ENCODE measurements at regions not wholly inside any gene's neighbourhood (a gene's known extent, or its start where the extent isn't known, plus 50 kb on each side); places are given as distances from the start of the nearest gene placed in this dataset.

DNA sequence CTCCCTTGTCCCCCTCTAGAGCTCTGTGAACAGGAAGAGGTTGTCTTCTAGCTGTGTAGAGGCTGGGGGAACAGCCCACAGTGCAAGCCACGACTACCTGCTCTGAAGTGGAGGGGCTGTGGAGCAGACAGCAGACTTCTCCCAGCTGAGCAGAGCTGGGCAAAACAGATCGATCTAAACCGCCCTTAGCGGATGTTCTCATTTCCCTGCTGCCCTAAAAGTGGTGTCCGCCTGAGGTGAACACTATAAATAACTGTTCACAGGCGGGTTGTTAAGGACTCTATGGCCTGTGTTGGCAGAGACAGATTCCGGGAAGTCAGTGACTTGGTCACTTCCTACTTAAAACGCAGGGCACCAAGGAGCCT, 203.2 kb downstream of the RHOU start:
- TF ChIP-seq, protein P1, sequence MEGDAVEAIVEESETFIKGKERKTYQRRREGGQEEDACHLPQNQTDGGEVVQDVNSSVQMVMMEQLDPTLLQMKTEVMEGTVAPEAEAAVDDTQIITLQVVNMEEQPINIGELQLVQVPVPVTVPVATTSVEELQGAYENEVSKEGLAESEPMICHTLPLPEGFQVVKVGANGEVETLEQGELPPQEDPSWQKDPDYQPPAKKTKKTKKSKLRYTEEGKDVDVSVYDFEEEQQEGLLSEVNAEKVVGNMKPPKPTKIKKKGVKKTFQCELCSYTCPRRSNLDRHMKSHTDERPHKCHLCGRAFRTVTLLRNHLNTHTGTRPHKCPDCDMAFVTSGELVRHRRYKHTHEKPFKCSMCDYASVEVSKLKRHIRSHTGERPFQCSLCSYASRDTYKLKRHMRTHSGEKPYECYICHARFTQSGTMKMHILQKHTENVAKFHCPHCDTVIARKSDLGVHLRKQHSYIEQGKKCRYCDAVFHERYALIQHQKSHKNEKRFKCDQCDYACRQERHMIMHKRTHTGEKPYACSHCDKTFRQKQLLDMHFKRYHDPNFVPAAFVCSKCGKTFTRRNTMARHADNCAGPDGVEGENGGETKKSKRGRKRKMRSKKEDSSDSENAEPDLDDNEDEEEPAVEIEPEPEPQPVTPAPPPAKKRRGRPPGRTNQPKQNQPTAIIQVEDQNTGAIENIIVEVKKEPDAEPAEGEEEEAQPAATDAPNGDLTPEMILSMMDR (IDR thresholded peaks at IDR 0.05): no peak
- TF ChIP-seq POLR2A (IDR thresholded peaks at IDR 0.05): no peak
